GM19099 (cell line): ENCODE measurements at regions not wholly inside any gene's neighbourhood (a gene's known extent, or its start where the extent isn't known, plus 50 kb on each side); places are given as distances from the start of the nearest gene placed in this dataset.

Source experiments
- POLR2A ChIP-seq: IDR thresholded peaks from 3 replicates; pipeline ENCODE4 v1.6.1; 2011; ENCODE audit warnings: low read depth; ENCODE audit not compliant: insufficient read length; ENCODE audit errors: extremely low read depth

GRCh38 chr7:112986256-112987031, 100.2 kb downstream of the GPR85 start:
- TF ChIP-seq POLR2A, result no peak

- no peak for TF ChIP-seq POLR2A
Observed at GRCh38 chr7:112985377-112985987, 101.1 kb downstream of the GPR85 start.

- TF ChIP-seq POLR2A, result no peak
Observed at GRCh38 chr7:112982441-112983063, 104.1 kb downstream of the GPR85 start.

- TF ChIP-seq POLR2A, result no peak
Observed at GRCh38 chr7:112981966-112982365, 104.7 kb downstream of the GPR85 start.

GRCh38 chr7:112970771-112971170, 115.9 kb downstream of the GPR85 start:
- TF ChIP-seq POLR2A, result no peak

GRCh38 chr7:112969946-112970345, 116.7 kb downstream of the GPR85 start:
- no peak for TF ChIP-seq POLR2A

- no peak for TF ChIP-seq POLR2A
Observed at GRCh38 chr7:112965506-112965905, 121.1 kb downstream of the GPR85 start.

- no peak for TF ChIP-seq POLR2A
Observed at GRCh38 chr7:112963634-112964033, 123.0 kb downstream of the GPR85 start.

- TF ChIP-seq POLR2A, result no peak
Observed at GRCh38 chr7:112962815-112963214, 123.8 kb downstream of the GPR85 start.

- no peak for TF ChIP-seq POLR2A
Observed at GRCh38 chr7:112959276-112959675, 127.4 kb downstream of the GPR85 start.

GRCh38 chr7:112958775-112959174, 127.9 kb downstream of the GPR85 start:
- no peak for TF ChIP-seq POLR2A

GRCh38 chr7:112957901-112958300, 128.7 kb downstream of the GPR85 start:
- no peak for TF ChIP-seq POLR2A

- no peak for TF ChIP-seq POLR2A
Observed at GRCh38 chr7:112951070-112951469, 135.6 kb downstream of the GPR85 start.

GRCh38 chr7:112946350-112946749, 140.3 kb downstream of the GPR85 start:
- no peak for TF ChIP-seq POLR2A

- TF ChIP-seq POLR2A, result no peak
Observed at GRCh38 chr7:112945046-112945445, 141.6 kb downstream of the GPR85 start.

- TF ChIP-seq POLR2A, result no peak
Observed at GRCh38 chr7:112942981-112943380, 143.6 kb downstream of the GPR85 start.
